GM19025 (cell line): ENCODE measurements at regions not wholly inside any gene's neighbourhood (a gene's known extent, or its start where the extent isn't known, plus 50 kb on each side); places are given as distances from the start of the nearest gene placed in this dataset.
"Not testable (repeated sequence)": the region's sequence is repeated elsewhere in the genome, so short reads cannot be mapped to it uniquely, and the experiment has no call there.

Experiments
- ATAC-seq: cut with Tn5 transposase; IDR thresholded peaks from one replicate; pipeline ENCODE4 v1.9.1; 2021; ENCODE audit warnings: mild to moderate bottlenecking, low read depth, moderate library complexity; ENCODE audit not compliant: unreplicated experiment

DNA sequence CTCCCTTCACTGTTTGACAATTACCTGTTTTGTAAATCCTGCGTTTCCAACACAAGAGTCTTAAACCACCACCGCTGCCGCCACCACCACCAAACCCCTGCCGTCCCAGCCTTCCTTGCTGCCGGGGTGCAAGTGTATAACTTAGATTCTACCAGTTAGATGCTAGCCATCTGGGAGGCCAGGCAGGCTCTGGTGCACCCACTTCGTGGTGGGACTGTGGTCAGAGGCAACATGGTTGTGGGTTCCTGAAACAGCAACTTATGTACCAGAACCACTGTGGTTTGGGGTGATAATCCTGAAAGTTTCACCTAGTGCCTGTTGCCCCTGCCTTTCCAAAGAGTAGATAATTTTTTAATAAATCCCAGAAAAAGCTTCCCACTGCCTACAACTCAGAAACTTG, 510.5 kb downstream of the CCSER2 start:
- no peak for ATAC-seq

DNA sequence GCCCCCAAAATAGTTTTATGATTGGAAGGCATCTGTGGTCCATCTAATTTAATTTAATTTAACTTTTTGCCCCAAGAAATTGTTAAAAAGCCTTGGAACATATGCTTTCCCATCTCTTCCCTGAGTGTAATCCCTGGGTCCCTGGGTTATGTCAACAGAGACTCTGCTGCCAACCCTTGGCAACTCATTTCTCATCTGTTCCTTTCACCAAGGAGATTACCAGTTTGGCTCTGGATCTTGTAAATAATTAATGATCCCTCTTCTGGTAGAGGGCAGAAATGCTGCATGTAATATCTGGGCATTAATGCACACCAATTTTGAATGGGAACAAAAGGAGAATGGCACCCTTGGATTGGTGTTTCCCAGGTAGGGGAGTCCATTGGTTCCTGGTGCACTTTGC, 514.2 kb downstream of the CCSER2 start:
- no peak for ATAC-seq

DNA sequence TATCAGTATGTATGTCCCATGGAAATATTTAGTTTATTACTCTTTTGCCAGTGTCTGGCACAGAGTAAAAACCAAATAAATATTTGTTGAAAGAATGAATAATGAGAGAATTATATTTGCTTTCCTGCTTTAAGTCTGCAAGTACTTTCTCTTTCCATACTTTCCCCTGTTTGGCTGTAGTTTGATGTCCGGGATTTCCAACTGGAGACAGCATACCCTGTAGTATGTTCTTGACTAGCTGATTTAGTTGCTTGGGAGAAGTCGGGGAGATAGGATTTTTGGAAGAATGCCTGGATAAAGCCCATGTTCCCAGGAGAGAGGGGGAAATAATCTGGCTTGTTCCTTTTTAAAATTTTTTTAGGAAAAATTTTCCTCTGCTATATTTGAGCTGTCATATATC, 516.1 kb downstream of the CCSER2 start:
- ATAC-seq: no peak

DNA sequence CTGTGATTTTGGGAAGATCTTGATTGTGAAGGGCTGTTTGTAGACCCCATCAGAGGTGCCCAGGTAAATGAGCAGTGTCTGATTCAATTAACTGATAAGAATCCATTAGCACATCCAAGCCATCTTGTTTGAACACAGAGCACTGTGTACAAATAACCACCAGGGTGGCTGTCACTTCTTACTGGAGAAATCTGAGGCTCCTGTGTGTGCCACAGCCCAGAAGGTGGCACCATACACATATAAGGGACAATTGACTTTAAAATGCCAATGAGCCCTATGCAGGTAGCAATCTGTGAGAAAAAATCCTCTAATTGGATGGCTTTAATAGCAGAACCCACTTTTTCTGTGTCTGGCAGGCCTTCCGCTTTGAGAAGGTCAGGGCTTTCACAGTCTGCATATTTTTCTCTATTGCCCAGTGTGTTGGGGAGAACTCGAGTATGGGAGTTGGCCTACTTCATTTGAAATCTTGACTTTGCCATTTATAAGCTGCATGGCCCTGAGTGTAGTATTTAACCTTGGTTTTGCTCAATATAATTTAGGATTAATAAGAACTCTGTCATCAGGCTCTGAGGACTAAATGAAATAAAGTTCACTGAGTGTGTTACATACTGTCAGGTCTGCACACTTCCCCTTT, 517.4 kb downstream of the CCSER2 start:
- ATAC-seq: no peak

DNA sequence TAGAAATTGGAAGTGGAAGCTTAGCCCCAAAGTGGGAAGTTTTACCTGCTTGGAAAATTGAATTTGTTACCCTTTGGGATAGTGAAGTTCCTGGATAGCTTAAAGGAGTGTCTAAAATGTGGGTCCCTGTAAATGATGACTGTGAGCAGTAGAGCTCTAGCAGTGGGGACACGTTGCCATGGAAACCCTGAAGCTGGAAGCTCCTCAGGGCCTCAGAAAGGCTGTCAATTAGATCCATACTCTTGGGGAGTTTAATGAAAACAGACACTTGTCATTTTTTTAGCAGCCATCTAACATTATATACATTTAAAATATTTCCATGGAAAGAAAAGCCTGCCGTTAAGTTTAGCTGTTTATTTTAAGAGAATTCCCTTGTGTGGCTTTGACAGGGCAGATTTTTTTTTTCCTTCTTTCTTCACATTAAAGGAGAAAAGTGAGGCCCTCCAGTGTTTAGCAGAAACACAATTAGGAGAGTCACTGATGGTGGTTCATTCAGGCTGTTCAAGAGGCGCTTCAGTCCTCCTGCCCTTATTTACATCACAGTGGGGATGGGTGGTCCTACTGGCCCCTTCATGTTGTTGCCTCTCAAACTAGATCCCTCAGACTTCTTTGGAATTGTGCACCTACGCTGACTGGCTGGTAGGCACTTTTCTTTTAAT, 518.4 kb downstream of the CCSER2 start:
- ATAC-seq: no peak

DNA sequence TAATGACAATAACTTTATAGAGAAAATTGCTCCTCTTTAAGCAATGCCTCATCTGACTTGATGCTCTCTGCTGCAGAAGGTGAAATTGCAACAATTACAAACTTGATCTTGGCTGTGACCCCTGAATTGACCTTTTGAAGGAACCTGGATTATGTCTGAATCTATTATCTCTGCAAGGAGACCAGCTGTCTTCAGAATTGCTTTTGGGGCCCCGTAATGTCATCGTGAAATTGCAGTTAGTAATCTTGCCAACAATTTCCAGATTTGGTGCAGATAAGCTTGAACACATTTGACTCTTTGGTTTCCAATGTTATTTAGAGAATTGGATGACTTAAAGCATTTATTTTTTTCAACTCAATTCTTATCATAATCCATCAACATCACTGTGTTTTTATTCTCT, 520.6 kb downstream of the CCSER2 start:
- no peak for ATAC-seq

DNA sequence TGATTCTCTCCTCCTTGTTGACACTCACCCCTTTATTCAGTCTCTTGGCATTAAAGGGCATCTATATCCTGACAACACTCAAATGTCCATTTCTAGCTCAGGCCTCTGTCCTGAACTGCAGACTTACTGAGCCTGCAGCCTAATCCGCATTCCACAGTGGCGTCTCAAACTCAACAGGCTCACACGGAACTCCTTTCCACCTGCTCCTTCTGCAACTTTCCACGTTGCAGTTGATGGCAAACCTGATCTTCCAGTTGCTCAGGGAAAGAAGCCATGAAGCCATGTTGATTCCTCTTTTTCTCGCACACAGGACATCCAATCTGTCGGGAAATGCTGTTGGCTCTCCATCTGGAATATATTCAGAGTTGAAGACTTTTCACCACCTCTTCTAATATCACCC, 522.4 kb downstream of the CCSER2 start:
- ATAC-seq: no peak

DNA sequence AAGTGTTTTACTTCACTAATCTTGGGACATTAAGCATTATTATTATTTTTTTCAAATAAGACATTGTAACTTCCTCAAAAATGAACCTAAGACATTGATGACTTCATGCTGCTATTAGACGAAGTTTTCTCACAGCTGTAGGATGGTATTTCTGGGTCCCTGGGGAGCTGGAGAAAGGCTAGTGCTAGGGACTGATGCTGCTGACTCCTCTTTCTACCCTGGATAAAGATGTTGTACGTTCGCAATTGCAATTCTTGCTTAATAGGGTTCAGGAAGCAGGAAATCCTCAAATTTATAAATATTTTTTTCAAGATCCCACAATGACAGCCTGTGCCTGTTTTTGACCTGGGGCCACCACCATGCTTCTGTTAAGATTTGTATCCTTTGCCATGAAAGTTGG, 526.0 kb downstream of the CCSER2 start:
- no peak for ATAC-seq

DNA sequence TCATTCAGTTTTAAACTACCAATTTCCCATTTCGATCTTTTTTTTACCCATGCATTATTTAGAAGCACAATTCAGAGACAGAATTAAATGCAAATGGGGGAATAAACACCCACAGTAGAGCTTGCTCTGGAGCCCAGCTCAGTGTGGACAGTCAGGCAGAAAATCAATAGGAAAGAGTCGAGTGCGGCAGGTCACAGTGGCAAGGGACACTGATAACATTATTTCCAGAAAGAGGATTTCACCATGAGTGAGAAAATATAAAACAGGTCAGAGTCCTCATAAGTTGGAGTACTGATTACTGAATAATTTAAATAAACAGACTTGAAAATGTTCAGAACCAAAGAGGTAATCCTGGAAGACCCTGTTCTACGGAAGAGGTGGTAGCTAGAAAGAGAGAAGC, 532.5 kb downstream of the CCSER2 start:
- ATAC-seq: no peak

DNA sequence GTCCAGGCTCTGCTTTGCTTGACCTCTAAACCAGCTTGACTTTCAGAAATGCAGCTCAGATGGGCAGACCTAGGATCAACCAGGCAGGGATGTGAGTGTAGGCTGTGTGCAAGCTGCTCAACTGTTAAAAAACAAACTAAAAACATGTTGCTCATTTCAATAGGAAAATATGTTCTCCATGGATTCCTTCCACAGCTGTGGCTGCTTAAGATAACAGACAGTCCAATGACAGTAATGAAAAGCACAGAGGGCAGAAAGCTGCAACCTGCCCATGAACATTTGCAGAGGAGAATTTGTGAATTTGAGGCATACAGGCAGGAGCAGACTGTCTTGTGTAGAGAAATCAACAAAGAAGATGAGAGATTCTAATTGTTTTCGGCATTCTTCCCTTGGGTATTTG, 534.2 kb downstream of the CCSER2 start:
- no peak for ATAC-seq

DNA sequence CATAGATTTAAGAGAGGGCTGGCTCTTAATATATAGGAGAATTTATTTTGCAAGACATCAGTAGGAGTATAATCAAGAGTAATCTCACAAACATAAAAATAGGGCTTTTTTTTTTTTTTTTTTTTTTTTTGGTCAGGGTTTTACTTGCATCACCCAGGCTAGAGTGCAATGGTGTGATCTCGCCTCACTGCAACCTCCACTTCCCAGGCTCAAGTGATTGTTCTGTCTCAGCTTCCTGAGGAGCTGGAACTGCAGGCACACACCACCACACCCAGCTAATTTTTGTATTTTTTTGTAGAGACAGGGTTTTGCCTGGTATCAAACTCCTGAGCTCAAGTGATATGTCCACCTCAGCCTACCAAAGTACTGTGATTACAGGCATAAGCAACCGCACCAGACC, 535.3 kb downstream of the CCSER2 start:
- no peak for ATAC-seq

DNA sequence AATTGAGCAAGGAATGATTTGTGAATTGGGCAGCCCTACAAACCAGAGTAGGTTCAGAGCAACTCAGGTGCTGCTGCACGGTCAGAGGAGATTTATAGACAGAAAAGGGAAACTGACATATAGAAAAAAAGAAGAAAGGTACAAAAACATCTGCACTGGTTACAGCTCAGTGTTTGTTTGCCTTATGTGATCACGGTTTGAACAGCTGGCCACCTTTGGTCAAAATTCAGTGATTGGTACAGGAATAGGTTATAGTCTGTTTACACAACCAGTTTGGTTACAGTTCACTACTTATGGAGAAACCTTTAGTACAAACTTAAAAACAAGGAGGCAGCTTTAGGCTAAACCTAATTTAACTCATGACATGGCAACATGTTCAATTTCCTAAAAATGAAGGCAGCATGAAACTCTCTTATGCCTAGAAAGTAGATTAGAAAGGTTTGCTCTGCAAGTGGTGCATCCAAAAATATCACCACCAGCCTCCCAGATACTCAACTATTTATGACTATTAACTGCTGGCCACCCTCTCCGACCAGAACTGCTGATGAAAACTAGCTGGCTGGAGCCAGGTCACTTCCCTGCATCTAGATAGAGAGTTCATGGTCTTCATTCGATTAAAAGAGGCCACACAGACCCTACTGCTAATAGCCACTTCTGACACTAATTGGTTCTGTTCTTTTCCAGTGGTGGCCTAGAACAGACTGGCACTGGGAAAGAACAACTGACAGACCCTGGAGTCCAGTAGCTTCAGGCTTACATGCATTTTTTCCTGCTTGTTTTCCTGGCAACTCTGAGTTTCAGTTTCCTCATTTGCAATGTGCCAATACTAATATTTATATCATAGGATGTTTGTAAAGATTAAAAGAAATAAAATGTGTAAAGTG, 548.0 kb downstream of the CCSER2 start:
- ATAC-seq: no peak

DNA sequence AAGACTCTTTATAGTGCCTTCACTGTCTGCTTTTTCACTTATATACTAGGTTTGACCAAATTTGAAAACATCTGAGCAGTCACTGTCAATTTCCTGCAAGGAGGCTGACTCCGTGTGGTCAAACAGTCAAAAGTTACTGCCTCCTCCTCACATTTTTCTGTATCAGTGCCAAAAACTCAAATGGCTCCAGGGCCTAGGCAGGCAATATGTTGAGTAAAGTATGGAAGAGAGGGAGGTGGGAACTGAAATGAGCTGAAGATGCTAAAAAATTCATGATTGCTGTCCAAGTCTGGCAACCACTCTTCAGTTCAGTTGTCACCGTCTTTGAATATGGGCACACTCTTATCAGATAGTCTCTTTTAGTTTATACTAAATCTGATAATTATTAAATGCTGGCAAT, 551.6 kb downstream of the CCSER2 start:
- no peak for ATAC-seq

DNA sequence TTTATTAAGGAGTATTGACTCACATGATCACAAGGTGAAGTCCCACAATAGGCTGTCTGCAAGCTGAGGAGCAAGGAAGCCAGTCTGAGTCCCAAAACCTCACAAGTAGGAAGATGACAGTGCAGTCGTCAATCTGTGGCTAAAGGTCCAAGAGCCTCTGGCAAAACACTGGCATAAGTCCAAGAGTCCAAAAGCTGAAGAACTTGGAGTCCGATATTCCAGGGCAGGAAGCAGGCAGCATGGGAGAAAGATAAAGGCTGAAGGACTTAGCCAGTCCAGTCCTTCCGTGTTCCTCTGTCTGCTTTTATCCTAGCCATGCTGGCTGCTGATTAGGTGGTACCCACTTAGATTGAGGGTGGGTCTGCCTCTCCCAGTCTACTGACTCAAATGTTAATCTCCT, 553.3 kb downstream of the CCSER2 start:
- ATAC-seq: not testable (repeated sequence)

DNA sequence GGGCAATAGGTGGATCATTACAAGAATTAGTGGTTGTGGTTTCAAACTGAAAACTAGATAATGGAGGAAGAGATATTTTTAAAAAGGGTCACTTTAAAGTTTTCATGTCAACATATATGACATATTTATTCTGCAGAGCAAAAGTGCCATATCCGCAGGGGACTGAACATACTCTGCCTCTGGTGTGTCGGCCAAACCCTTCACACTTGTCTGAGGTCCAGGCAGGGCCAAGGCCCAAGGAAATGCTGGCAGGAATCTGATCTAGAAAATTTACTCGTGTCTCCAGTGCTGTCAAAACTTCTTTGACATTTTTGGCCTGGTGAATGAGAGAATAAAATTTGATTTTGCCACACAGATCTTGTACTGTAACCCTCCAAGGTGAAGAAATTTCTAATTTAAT, 562.3 kb downstream of the CCSER2 start:
- no peak for ATAC-seq

DNA sequence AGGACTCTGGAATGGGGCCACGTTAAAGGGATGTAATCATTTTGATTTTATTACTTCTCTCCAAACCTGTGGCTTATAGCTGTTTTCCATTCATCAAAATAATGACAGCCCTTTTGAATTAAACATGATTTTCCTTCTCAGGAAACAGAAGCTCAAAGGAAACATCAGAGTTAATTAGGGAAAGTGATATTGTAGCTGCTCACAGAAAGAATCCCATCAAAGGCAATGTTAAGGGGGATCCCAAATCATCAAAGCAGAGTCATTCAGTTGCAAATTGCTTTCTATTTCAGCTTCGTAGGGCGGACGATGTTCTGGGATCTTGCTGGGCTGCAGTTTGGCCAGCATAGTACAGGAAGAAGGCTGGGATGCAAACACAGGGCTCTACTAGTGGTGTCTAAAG, 563.2 kb downstream of the CCSER2 start:
- no peak for ATAC-seq

DNA sequence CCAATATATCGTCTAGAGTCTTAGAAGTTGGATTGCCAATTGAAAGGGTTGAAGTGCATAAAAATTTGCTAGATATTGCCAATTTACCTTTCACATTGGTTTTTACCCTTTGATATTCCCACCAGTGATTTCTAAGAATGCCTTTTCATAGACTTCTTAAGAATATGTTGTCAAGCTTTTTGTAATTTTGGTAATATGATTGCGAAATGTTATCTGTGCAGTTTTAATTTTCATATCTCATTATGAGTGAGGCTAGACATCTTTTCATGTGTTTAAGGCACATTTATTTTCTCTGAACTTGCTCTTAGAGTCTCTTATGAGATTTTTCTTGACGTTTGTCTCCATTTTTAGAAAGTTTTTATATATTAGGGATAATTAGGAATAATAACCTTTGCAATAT, 567.2 kb downstream of the CCSER2 start:
- no peak for ATAC-seq

DNA sequence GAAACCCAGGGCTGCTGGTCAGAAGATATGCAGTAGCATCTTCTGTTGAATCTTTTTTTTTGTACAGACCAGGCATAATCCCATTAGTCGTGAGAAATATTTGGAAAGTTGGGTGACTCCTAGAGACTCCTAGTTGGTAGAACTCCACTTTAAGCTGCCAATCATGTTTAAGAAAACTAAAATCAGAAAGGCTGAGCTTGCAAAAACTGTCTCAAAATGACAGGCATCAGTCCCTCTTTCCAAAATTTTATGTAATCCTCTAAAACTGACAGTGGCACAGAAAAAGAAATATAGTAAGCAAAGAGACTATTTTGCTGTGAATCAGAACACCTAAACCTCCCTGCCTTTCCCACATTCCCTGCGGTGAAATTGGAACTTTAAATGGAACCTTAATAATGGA, 568.5 kb downstream of the CCSER2 start:
- no peak for ATAC-seq

DNA sequence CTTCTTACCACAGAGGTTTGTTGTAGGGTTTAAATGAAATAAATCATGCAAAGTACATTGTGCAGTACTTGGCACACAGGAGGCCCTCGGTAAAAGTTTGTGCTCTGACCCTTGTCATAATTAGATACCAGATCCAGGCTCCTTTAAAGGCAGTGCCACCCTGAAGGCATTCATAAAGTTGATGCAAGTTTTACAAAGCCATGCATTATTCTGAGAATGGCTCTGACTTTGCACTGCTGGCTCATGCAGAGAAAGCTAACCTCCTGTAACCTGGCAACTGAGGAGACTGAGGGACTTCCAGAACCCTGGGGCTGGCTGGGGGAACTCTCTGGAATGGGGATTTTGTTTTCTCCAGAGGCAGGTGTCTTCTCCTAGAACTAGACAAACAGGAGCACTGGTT, 570.9 kb downstream of the CCSER2 start:
- ATAC-seq: no peak

DNA sequence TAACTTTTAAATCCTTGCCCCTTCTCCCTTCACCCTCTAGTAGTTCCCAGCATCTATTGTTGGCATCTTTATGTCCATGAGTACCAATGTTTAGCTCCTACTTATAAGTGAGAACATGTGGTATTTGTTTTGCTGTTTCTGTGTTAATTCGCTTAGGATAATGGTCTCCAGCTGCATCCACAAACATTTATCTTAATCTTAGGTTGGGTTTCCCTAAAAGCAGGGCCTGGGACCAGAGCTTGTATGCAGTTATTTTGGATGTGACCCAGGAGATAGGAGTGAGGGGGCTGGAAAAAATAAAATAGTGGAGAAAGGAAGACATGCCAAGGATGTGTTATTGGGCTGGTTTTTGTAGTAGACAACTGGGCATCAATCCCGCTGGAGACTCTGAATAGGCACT, 571.8 kb downstream of the CCSER2 start:
- no peak for ATAC-seq

DNA sequence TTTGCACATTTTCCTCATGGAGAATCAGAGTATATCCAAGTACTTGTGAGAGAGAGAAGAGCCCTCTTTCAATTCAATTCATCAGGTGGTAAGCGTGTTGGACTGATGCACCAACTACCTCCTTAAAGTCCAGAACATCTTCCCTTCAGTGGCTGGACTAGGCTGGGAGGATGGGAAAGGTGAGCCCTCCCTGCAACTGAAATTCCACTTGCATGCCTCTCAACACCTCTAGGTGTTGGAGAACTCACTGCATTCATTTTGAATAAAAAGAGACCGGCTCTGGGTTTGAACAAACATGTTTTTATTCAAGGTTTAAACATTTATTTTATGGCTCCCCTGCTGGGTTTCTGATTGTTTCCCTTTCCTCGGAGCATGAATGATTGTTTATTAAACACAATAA, 573.5 kb downstream of the CCSER2 start:
- no peak for ATAC-seq

DNA sequence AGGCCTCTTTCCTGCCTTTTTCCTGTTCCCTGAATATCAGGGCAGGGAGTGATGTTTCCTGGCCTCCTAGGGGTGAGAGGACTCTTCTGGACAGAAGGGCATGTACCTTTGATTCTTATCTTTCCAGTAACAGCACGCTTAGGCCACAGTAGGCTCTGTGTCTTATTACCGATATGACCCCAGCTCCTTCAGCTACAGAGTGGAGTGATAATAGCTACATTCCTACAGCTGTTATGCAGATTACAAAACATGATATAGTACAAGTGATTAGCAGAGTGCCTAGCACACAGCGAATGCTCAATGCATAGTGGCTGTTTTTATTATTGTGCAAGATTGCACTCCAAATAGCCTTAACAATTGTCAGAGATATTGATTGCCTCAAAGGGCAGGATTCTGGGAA, 574.2 kb downstream of the CCSER2 start:
- no peak for ATAC-seq
